ENCODE measurements at regions not wholly inside any gene's neighbourhood (a gene's known extent, or its start where the extent isn't known, plus 50 kb on each side); places are given as distances from the start of the nearest gene placed in this dataset.

DNA sequence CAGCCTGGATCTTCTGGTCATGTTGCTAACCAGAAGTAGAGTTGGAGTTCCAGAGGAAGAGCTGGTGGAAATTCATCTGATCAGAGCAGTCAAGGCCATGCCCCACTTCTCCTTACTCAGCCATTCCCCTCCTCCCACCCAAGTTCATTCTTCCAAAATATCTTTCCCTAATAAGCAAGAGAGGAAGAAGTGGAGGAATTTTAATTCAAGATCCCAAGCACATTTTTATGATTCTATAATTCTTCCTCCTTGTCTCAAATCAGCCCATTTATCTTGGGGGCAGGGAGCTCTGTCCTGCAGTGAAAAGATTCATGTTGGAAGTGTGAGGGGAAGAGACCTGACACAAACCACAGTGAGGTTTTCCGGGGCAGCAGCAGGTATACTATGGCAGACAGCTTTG, 85.0 kb upstream of the GALNT15 start:
- H3K4me3 ChIP-seq (ENCODE audit: low read depth, low read length): no peak overlapping the region
- TF ChIP-seq, protein P1, sequence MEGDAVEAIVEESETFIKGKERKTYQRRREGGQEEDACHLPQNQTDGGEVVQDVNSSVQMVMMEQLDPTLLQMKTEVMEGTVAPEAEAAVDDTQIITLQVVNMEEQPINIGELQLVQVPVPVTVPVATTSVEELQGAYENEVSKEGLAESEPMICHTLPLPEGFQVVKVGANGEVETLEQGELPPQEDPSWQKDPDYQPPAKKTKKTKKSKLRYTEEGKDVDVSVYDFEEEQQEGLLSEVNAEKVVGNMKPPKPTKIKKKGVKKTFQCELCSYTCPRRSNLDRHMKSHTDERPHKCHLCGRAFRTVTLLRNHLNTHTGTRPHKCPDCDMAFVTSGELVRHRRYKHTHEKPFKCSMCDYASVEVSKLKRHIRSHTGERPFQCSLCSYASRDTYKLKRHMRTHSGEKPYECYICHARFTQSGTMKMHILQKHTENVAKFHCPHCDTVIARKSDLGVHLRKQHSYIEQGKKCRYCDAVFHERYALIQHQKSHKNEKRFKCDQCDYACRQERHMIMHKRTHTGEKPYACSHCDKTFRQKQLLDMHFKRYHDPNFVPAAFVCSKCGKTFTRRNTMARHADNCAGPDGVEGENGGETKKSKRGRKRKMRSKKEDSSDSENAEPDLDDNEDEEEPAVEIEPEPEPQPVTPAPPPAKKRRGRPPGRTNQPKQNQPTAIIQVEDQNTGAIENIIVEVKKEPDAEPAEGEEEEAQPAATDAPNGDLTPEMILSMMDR (conservative IDR thresholded peaks at IDR 0.05; ENCODE audit: low read depth, low read length): no peak
- DNase-seq (ENCODE audit: low read depth): no peak

DNA sequence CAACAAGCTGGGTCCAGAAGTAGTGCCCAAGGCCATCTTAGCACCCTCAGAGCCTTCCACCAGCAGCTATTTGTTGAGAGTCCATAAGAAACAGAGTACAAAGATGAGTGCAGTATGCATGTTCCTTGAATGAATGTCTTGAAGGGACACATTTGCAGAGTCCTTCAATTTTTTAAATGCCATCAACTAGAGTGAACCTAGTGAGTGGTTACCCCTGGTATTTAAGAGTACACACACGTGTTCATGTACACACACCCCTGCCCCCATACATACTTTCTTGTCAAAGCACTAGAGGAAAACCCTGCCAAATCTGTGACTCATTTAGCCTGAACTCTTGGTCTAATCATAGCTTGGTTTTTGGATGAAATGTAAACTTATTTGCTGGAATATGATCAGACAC, 84.5 kb upstream of the GALNT15 start:
- no peak for DNase-seq (ENCODE audit: low read depth)
- TF ChIP-seq, protein P1 (conservative IDR thresholded peaks at IDR 0.05; ENCODE audit: low read depth, low read length): no peak
- H3K4me3 ChIP-seq (ENCODE audit: low read depth, low read length): no peak overlapping the region

DNA sequence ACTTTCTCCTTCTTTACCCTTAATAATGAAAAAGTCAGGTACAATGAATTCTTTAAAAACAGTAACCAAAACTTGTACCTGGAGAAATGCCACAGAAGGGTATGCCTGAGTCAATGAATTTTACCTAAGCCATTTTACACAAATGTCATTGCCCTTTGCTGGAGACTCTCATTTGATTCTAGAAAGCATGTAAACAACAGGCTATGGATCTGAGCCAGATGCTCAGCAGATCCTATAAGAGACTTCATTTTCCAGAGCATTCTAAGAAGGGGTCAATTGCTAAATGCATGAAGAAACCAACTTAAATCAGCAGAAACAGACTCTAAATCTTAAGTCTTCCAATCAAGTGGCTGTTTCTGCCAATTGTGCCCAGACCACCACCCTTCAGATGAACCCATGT, 83.8 kb upstream of the GALNT15 start:
- H3K4me3 ChIP-seq (ENCODE audit: low read depth, low read length): no peak overlapping the region
- TF ChIP-seq, protein P1 (conservative IDR thresholded peaks at IDR 0.05; ENCODE audit: low read depth, low read length): no peak
- DNase-seq (ENCODE audit: low read depth): no peak

DNA sequence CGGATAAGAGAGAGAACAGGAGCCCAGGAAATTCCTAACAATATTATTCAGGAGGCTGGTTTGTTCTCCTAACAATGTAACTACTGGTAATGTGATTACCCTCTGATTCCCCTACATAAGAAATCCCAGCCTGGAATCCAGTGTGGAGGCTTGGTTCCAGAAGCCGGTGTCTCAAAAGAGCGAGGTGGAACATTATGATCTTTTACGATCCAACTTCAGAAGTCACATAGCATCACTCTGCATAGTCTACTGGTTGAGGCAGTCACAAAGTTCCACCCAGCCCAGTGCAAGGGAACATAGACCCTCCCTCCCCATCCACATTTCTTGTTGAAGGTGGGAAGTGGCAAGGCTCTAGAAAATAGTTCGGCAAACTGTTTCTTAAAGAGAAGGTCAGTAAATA, 81.6 kb upstream of the GALNT15 start:
- TF ChIP-seq, protein P1 (conservative IDR thresholded peaks at IDR 0.05; ENCODE audit: low read depth, low read length): no peak
- DNase-seq (ENCODE audit: low read depth): no peak
- no peak overlapping the region for H3K4me3 ChIP-seq (ENCODE audit: low read depth, low read length)

DNA sequence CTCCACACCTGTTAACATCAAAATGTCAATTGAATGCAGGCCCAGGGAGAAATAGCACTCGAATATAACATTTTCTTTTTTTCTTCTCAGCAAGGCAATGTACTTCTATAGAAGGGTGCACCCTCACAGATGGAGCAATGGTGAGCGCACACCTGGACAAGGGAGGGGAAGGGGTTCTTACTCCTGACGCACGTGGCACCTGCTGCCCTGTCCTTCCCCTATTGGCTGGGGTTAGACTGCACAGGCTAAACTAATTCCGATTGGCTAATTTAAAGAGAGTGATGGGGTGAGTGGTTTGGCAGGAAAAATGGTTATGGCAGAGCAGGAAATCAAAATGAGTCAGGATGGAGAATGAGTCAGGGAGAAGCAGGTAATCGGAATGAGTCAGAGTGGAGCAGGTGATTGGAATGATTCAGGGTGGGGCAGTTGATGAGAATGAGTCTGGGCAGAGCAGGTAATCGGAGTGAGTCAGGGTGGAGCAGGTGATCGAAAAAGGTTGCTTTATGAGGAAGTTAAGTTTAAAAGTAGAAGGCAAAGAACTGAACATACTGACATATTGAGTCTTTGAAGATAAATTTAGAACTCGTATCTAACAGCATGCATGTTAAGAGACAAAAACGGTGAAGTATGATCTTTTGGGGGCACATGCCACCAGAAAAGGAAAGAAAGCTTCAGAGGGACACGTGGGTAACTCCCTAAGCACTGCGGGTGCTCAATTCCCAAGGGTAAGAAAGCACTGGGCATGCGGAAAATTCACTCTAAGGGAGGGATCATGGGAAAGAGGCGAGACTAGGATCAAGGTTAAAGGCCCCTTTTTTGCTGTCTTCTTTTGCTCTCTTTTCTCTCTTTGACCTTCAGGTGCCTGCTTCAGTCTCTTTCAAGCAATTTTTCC, 72.9 kb upstream of the GALNT15 start:
- TF ChIP-seq, protein P1 (conservative IDR thresholded peaks at IDR 0.05; ENCODE audit: low read depth, low read length): no peak
- no peak for DNase-seq (ENCODE audit: low read depth)
- no peak overlapping the region for H3K4me3 ChIP-seq (ENCODE audit: low read depth, low read length)

DNA sequence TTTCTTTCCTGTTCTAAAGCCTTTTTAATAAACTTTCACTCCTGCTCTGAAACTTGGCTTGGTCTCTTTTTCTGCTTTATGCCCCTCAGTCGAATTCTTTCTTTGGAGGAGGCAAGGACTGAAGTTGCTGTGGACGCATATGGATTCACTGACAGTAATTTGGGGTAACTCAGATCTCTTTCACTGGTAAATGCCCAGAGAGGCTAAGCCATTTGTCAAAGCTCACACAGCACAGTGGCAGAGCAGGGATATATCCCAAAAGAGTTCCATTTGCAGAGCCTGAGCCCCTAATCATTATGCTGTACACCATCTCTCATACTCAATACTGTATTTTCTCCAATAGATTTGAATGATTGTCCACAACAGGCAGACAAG, 72.3 kb upstream of the GALNT15 start:
- DNase-seq (ENCODE audit: low read depth): no peak
- H3K4me3 ChIP-seq (ENCODE audit: low read depth, low read length): no peak overlapping the region
- TF ChIP-seq, protein P1 (conservative IDR thresholded peaks at IDR 0.05; ENCODE audit: low read depth, low read length): no peak

DNA sequence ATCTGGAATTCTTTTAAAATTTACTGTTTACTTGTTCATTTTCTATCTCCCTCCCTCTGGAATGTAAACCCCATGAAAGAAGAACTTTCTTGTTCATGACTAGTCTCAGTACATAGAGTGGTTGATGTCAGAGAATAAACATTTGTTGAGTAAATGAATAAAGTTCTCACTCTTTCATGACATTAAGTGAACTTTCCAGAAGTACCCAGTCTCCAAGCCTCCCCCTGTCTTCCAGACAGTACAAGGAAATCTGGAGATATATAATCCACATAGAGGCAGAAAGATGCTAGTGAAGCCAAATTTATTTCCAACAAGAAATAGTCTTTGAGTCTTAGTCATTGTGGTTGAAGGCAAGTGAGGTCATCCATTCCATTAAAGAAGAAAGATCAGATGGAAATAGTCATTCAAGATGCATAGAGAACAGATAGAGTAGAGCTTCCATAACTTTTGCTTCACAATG, 71.5 kb upstream of the GALNT15 start:
- H3K4me3 ChIP-seq (ENCODE audit: low read depth, low read length): no peak overlapping the region
- TF ChIP-seq, protein P1 (conservative IDR thresholded peaks at IDR 0.05; ENCODE audit: low read depth, low read length): no peak
- no peak for DNase-seq (ENCODE audit: low read depth)
